Activated naive CD8-positive, alpha-beta T cell treated with anti-CD3 and anti-CD28 coated beads, Interleukin-2, amount 10 ng/mL, durations not matched to agents 7 days and 5 days (primary cell): ENCODE measurements at regions not wholly inside any gene's neighbourhood (a gene's known extent, or its start where the extent isn't known, plus 50 kb on each side); places are given as distances from the start of the nearest gene placed in this dataset.

Source experiments
- ATAC-seq: fragments of 150-1000 bp; cut with Tn5 transposase; one replicate; pipeline ENCODE4 v1.10.0; 2021; ENCODE audit warnings: low read depth, moderate library complexity
- POLR2A ChIA-PET: fragments of 350-600 bp; sonication (Branson Sonifier 250); formaldehyde crosslinking; loops from one replicate; lab custom pipeline; 2021; ENCODE audit warnings: antibody characterized with exemption; lab: Charles Lee
- DNase-seq: peaks from one replicate; pipeline ENCODE4 v3.0.0; 2021
- H3K27ac Mint-ChIP-seq: one replicate; pipeline ENCODE4 v1.8.0; 2022; ENCODE audit warnings: mild to moderate bottlenecking, mixed read lengths
- H3K27me3 Mint-ChIP-seq: one replicate; pipeline ENCODE4 v1.8.0; 2022; ENCODE audit warnings: mild to moderate bottlenecking, moderate library complexity, mixed read lengths
- H3K36me3 Mint-ChIP-seq: one replicate; pipeline ENCODE4 v1.8.0; 2021; ENCODE audit warnings: mild to moderate bottlenecking, mixed read lengths
- H3K4me1 Mint-ChIP-seq: one replicate; pipeline ENCODE4 v1.8.0; 2021; ENCODE audit warnings: mixed read lengths
- H3K4me3 Mint-ChIP-seq: one replicate; pipeline ENCODE4 v1.8.0; 2022; ENCODE audit warnings: mild to moderate bottlenecking, moderate library complexity, mixed read lengths
- H3K9me3 Mint-ChIP-seq: one replicate; pipeline ENCODE4 v1.8.0; 2021; ENCODE audit warnings: mixed read lengths

- H3K27ac Mint-ChIP-seq: no peak overlapping the region
- POLR2A ChIA-PET: no interaction called here
- ATAC-seq (no peak), DNase-seq (no peak)
- peaks cover 2% of the 10 kb centered on the region for H3K4me1 Mint-ChIP-seq
- H3K36me3 Mint-ChIP-seq: no peaks in the 10 kb centered on the region
- no peak overlapping the region for H3K4me3 Mint-ChIP-seq
- H3K27me3 Mint-ChIP-seq: peaks cover 10% of the 10 kb centered on the region
- H3K9me3 Mint-ChIP-seq: peaks cover 1% of the 10 kb centered on the region
Measured at GRCh38 chr2:129610766-129611165, 368.7 kb upstream of the RAB6C start.

- no peaks in the 10 kb centered on the region for H3K36me3 Mint-ChIP-seq
- POLR2A ChIA-PET: no interaction called here
- no peaks in the 10 kb centered on the region for H3K4me1 Mint-ChIP-seq
- no peak for DNase-seq
- H3K9me3 Mint-ChIP-seq: peaks cover 1% of the 10 kb centered on the region
- H3K4me3 Mint-ChIP-seq: no peak overlapping the region
- H3K27me3 Mint-ChIP-seq: peaks cover 12% of the 10 kb centered on the region
- no peak for ATAC-seq
- no peak overlapping the region for H3K27ac Mint-ChIP-seq
Measured at GRCh38 chr2:129611471-129611870, 368.0 kb upstream of the RAB6C start.

DNA sequence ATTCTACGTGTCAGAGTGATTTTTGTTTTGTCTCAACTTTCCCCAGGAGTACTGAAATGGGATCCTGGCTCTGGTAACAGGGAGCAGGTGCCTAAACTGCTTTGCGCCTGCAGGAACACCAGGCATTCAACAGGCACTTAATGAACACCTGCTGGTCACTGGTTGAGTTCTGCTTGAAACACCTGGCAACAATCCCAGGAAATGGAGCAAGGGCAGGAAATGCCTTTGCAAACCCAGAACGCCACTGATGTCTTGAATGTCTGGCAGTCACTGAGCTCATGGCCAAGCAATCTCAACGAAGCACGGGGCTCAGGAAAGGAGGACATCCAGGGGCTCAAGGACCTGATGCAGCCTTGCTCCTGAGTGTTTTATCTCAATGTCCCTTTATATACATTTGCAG is 360.0 kb upstream of the RAB6C start:
- Mint-ChIP-seq H3K27me3 (peaks cover 11% of the 10 kb centered on the region), H3K9me3 (no peaks in the 10 kb centered on the region), H3K27ac (no peak overlapping the region), H3K4me1 (no peaks in the 10 kb centered on the region), H3K36me3 (no peaks in the 10 kb centered on the region), H3K4me3 (no peak overlapping the region)
- POLR2A ChIA-PET: no interaction called here
- ATAC-seq (no peak), DNase-seq (no peak)

GRCh38 chr2:129620411-129620810 is 359.1 kb upstream of the RAB6C start:
- no peak overlapping the region for H3K4me3 Mint-ChIP-seq
- H3K36me3 Mint-ChIP-seq: no peaks in the 10 kb centered on the region
- no peak for DNase-seq
- H3K9me3 Mint-ChIP-seq: no peaks in the 10 kb centered on the region
- ATAC-seq: no peak
- H3K27me3 Mint-ChIP-seq: peaks cover 7% of the 10 kb centered on the region
- no peaks in the 10 kb centered on the region for H3K4me1 Mint-ChIP-seq
- no peak overlapping the region for H3K27ac Mint-ChIP-seq
- POLR2A ChIA-PET: no interaction called here

- Mint-ChIP-seq H3K4me3 (no peak overlapping the region), H3K27ac (no peak overlapping the region), H3K4me1 (no peaks in the 10 kb centered on the region), H3K36me3 (no peaks in the 10 kb centered on the region), H3K9me3 (no peaks in the 10 kb centered on the region), H3K27me3 (no peaks in the 10 kb centered on the region)
- ATAC-seq (no peak), DNase-seq (no peak)
- POLR2A ChIA-PET: no interaction called here
Measured at GRCh38 chr2:129623783-129624182, 355.7 kb upstream of the RAB6C start.

DNA sequence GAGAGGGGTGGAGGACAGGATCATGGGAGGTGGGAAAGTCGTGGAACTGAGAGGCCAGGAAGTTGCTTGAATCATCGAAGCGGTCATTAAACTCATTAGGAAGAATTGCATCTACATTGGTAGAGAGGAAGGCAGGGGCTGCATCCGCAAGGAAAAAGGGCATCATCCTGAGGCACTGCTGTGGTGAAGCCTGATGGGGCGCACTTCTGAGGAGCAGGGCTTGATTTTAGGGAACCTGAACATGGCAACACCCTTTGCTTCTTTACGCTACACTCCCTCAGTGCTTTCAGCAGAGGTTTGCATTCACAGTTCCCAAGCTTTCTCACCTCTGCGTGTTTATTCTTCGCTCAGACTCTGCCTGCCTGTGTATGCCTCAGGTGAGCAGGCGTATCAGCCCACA is 352.0 kb upstream of the RAB6C start:
- no peaks in the 10 kb centered on the region for H3K27me3 Mint-ChIP-seq
- POLR2A ChIA-PET: no interaction called here
- no peak overlapping the region for H3K4me3 Mint-ChIP-seq
- H3K9me3 Mint-ChIP-seq: no peaks in the 10 kb centered on the region
- DNase-seq (no peak), ATAC-seq (no peak)
- no peaks in the 10 kb centered on the region for H3K36me3 Mint-ChIP-seq
- H3K4me1 Mint-ChIP-seq: no peaks in the 10 kb centered on the region
- H3K27ac Mint-ChIP-seq: no peak overlapping the region

- no peak for DNase-seq
- H3K4me1 Mint-ChIP-seq: no peaks in the 10 kb centered on the region
- H3K9me3 Mint-ChIP-seq: no peaks in the 10 kb centered on the region
- no peaks in the 10 kb centered on the region for H3K27me3 Mint-ChIP-seq
- H3K36me3 Mint-ChIP-seq: no peaks in the 10 kb centered on the region
- H3K27ac Mint-ChIP-seq: no peak overlapping the region
- no peak for ATAC-seq
- POLR2A ChIA-PET: no interaction called here
- no peak overlapping the region for H3K4me3 Mint-ChIP-seq
Measured at GRCh38 chr2:129636692-129637091, 342.8 kb upstream of the RAB6C start.

- no peaks in the 10 kb centered on the region for H3K36me3 Mint-ChIP-seq
- no peak for DNase-seq
- H3K27me3 Mint-ChIP-seq: no peaks in the 10 kb centered on the region
- no peak for ATAC-seq
- no peak overlapping the region for H3K27ac Mint-ChIP-seq
- POLR2A ChIA-PET: no interaction called here
- H3K4me3 Mint-ChIP-seq: no peak overlapping the region
- no peaks in the 10 kb centered on the region for H3K9me3 Mint-ChIP-seq
- no peaks in the 10 kb centered on the region for H3K4me1 Mint-ChIP-seq
Measured at GRCh38 chr2:129641371-129641770, 338.1 kb upstream of the RAB6C start.

GRCh38 chr2:129642526-129643043 is 336.9 kb upstream of the RAB6C start:
- POLR2A ChIA-PET: no interaction called here
- DNase-seq (no peak), ATAC-seq (no peak)
- Mint-ChIP-seq H3K27me3 (no peaks in the 10 kb centered on the region), H3K4me3 (no peak overlapping the region), H3K9me3 (no peaks in the 10 kb centered on the region), H3K36me3 (no peaks in the 10 kb centered on the region), H3K4me1 (no peaks in the 10 kb centered on the region), H3K27ac (no peak overlapping the region)

GRCh38 chr2:129645335-129645734 is 334.1 kb upstream of the RAB6C start:
- Mint-ChIP-seq H3K4me1 (no peaks in the 10 kb centered on the region), H3K27me3 (no peaks in the 10 kb centered on the region), H3K36me3 (no peaks in the 10 kb centered on the region), H3K9me3 (no peaks in the 10 kb centered on the region), H3K27ac (no peak overlapping the region), H3K4me3 (no peak overlapping the region)
- no peak for ATAC-seq
- no peak for DNase-seq
- POLR2A ChIA-PET: no interaction called here

- H3K36me3 Mint-ChIP-seq: no peaks in the 10 kb centered on the region
Measured at GRCh38 chr2:129646107-129646506, 333.4 kb upstream of the RAB6C start.

GRCh38 chr2:129653246-129653645 is 326.2 kb upstream of the RAB6C start:
- no peaks in the 10 kb centered on the region for H3K27me3 Mint-ChIP-seq
- POLR2A ChIA-PET: interaction anchor here (0.6 kb wide), 1 partner anchor 525 kb away, joined by 3 read pairs; no protein-coding TSS in a partner anchor
- no peak for DNase-seq
- H3K4me3 Mint-ChIP-seq: no peak overlapping the region
- no peaks in the 10 kb centered on the region for H3K9me3 Mint-ChIP-seq
- no peaks in the 10 kb centered on the region for H3K4me1 Mint-ChIP-seq
- no peak overlapping the region for H3K27ac Mint-ChIP-seq
- no peak for ATAC-seq
- no peaks in the 10 kb centered on the region for H3K36me3 Mint-ChIP-seq

More at GRCh38 chr2:129646107-129646506, 333.4 kb upstream of the RAB6C start:
- DNase-seq (no peak), ATAC-seq (no peak)
- POLR2A ChIA-PET: no interaction called here
- H3K4me1 Mint-ChIP-seq: no peaks in the 10 kb centered on the region
- H3K4me3 Mint-ChIP-seq: no peak overlapping the region
- no peaks in the 10 kb centered on the region for H3K27me3 Mint-ChIP-seq
- no peak overlapping the region for H3K27ac Mint-ChIP-seq
- H3K9me3 Mint-ChIP-seq: no peaks in the 10 kb centered on the region

GRCh38 chr2:129654331-129654730 is 325.1 kb upstream of the RAB6C start:
- H3K4me3 Mint-ChIP-seq: no peak overlapping the region
- POLR2A ChIA-PET: no interaction called here
- H3K9me3 Mint-ChIP-seq: no peaks in the 10 kb centered on the region
- no peaks in the 10 kb centered on the region for H3K4me1 Mint-ChIP-seq
- H3K27me3 Mint-ChIP-seq: no peaks in the 10 kb centered on the region
- H3K27ac Mint-ChIP-seq: no peak overlapping the region
- DNase-seq (no peak), ATAC-seq (no peak)
- H3K36me3 Mint-ChIP-seq: no peaks in the 10 kb centered on the region

DNA sequence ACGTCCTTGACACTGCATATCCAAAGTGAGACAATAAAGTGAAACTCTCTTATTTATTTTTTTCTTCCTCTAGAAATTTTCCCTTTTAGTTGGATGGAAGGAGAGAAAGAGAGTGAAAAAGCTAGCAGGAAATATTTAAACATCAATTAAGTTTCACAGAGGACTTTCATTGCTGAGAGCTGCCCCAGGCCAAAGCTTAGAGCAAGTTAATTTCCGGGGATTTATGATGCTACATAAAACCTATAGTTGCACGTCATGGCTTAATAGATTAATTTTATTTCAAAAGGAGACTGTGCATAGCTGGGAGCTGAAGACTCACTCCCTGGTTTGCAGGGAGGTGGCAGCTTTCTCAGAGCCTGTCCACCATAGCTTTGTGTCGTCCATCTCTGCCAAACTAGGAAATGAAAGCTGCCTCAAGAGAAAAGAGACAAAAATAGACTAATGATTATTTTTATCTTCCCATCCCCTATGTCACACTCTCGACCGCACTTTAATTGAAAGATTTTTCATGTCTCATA is 323.3 kb upstream of the RAB6C start:
- no peaks in the 10 kb centered on the region for H3K4me1 Mint-ChIP-seq
- H3K27me3 Mint-ChIP-seq: peaks cover 3% of the 10 kb centered on the region
- no peak overlapping the region for H3K27ac Mint-ChIP-seq
- no peaks in the 10 kb centered on the region for H3K9me3 Mint-ChIP-seq
- H3K4me3 Mint-ChIP-seq: no peak overlapping the region
- POLR2A ChIA-PET: no interaction called here
- no peak for ATAC-seq
- no peaks in the 10 kb centered on the region for H3K36me3 Mint-ChIP-seq
- no peak for DNase-seq

DNA sequence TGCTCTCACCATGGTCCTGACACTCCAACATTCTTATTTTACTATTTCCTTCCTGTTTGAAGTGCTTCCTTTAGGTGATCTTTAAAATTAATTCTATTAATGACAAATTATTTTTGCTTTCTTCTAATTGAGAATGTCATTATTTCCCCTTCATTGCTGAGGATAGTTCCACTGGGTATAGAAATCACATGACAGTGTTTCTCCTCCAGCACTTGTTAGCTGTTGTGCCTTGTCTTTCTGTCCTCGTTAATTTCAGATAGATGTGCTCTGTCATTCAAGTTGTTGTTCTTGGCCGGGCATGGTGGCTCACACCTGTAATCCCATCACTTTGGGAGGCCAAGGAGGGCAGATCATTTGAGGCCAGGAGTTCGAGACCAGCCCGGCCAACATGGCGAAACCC is 321.0 kb upstream of the RAB6C start:
- H3K36me3 Mint-ChIP-seq: no peaks in the 10 kb centered on the region
- H3K27me3 Mint-ChIP-seq: peaks cover 3% of the 10 kb centered on the region
- ATAC-seq: no peak
- no peaks in the 10 kb centered on the region for H3K9me3 Mint-ChIP-seq
- POLR2A ChIA-PET: no interaction called here
- no peak overlapping the region for H3K27ac Mint-ChIP-seq
- DNase-seq: no peak
- H3K4me3 Mint-ChIP-seq: no peak overlapping the region
- H3K4me1 Mint-ChIP-seq: no peaks in the 10 kb centered on the region
